HT1080 (cell line): ENCODE measurements at regions not wholly inside any gene's neighbourhood (a gene's known extent, or its start where the extent isn't known, plus 50 kb on each side); places are given as distances from the start of the nearest gene placed in this dataset.
"Not testable (repeated sequence)": the region's sequence is repeated elsewhere in the genome, so short reads cannot be mapped to it uniquely, and the experiment has no call there.

Experiments
- DNase-seq: peaks from one replicate; pipeline ENCODE4 v3.0.0-alpha.2; 2015; ENCODE audit warnings: low read depth

DNA sequence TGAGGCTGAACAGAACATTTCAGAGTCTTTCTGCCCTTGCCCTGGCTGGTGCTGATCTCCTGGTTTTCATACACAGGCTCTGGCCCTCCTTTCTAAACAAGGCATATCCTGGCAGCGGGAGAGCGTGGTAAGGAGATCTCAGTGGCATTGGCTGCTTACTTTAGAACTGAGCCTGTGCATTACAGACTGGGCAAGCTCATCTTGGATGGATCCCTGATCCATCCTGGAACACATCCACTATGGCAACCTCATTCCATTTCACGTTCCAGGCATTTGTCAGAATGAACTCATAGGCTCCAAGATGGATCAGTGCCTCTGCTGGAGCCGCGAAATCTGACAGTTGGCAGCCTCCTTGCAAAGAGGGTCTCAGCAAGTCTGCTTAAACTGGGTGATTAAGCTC is 224.5 kb upstream of the PELI2 start:
- DNase-seq: no peak

DNA sequence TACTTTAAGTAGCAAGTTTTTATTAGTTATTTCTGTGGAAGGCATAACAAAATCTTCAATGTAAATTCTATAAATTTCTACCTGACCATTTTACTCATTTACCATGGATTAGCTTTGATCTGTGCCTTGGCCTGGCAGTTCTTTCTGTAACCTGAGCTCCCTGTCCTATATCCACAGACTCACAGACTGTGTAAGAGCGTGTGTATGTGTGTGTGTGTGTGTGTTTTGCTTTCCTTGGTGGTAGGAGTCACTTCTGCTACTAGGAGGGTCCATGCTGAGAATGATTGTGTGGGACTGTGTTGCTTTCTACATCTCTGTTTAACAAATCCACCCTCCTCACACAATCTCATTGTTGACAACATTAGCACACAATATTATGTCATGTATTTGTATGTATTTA is 221.2 kb upstream of the PELI2 start:
- no peak for DNase-seq

DNA sequence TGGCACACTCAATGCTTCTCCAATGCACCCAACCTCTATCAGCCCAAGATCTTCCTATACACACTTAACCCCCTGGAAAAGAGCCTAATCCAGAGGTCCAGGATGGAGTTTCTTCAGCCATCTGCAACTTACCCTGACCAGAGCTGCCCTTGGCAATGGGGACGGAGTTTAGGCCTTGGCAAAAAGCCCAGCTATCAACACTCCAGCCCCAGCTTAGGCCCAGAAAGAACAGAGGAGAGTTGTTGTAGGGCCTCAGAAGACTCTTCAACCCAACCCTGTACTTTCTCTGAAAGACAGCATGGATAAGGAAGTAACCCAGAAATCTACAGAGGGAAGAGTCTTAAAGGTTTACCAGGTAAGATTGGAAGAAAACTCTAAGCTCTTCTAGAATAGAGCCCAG is 219.3 kb upstream of the PELI2 start:
- no peak for DNase-seq

DNA sequence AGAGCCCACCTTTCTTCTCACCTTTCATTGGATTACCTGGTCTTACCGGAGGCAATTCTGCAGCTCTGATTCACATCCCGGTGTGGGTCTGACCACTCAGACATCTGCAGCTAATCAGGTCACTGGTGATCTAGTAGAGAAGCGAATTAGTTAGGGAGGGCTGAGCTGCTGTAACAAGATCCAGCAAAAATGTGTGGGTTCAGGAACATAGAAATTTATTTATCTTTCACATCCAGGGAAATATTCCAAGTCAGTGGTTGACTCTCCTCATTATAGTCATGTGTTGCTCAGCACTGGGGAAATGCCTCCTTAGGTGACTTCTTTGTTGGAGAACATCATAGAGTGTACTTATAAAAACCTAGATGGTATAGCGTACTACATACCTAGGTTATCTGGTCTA is 218.7 kb upstream of the PELI2 start:
- no peak for DNase-seq

DNA sequence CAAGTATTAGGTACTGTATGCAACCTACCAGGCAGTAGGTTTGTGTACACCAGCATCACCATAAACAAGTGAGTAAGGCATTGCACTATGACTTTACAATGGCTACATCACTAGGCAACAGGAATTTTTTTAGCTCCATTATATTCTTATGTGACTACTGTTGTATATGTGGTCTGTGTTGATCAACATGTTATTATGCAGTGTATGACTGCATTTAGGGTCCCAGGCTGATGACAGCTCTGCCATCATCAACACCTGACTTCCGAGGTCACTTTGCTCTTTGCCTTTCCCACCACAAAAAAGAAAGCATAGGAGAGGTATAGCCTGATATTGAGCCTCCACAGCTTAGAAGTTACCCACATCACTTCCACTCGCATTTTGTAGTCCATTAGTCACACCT is 217.5 kb upstream of the PELI2 start:
- no peak for DNase-seq

DNA sequence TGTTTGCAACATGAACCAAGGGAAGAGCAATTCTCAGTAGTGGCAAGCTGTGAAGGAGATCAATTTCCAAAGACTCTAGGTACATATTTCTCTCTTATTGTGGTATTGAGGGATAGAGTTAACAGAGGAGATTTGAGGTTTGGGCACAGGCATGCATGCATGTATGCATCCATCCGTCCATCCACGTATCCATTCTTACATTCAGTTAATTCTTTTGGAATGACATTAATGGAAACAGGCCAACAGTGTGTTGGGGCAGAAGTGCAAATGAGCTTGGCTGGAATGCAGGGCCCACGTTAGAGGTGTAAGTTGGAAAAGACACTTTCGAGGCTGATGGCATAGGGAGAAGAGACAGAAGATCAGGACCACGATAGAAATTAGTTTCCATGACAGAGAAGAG is 216.9 kb upstream of the PELI2 start:
- DNase-seq: no peak

DNA sequence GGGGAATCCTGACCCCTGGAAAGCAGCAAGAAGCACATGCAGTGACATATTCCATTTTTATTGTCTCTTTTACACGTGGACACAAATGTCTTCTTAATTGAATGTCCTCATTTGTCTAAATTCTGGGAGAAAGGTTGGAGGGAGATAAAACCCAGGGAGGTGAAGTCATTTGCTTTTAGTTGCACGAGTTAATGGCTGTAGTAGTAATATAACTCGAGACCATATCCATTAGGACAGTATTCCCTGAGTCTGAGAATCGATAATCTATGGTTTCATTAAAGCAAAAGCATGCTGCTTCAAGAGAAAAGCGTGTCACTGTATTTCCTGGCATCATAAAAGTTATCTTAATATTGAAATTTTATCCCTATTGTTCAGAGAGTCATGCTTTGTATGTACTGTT is 216.0 kb upstream of the PELI2 start:
- no peak for DNase-seq

DNA sequence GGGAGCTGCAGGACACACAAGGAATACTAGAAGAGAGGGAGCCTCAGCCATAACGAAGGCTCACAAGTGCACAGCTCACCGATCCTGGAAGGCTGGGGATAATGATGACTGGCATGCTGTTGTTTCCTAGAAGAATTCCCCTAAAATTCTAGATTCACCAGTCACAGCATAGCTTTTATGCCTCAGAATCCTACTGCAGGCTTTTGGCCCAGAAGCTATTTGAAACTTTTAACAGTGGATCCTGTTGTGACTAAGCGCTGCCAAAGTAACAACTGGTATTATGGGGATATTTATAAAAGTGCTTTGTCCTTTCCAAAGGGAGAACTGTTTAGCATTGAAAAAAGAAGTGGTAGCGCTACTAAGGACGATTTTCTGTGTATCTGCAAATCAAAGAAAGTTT is 214.1 kb upstream of the PELI2 start:
- no peak for DNase-seq

DNA sequence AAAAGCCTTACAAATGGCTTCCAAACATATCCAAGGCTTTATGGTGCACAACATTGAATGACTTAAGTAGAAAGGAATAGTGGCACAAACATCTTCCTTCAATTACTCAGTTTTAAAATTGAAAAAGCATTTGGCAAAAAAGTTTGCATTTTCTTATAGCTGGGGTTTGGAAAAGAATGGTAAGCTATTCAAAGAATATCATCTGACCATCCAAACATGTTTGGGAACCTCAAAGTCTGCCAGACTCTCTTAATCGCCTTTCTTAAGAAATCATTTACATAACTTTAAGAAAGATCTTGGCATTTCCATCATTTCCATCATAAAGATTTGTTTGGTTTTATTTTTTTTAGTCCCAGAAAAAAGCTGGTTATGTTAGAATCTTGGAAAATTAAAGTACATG is 210.1 kb upstream of the PELI2 start:
- DNase-seq: no peak

DNA sequence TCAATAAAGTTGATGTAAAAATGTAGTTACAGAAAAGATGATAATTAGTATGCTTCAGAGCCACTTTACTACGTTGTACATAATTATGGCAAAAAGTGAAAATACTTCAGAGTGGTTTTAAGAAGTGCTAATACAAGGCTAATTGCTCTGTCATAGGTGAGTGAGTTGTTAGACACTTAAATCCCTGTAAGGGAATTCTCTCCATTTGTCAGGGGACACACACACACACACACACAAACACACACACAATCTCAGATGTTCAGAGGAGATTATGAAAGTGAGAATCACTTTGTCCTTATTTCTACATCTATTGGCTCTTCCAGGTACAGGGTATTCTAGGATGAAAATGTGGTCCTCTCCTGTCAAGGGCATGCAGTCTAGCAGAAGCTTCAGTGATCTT is 208.3 kb upstream of the PELI2 start:
- DNase-seq: no peak

DNA sequence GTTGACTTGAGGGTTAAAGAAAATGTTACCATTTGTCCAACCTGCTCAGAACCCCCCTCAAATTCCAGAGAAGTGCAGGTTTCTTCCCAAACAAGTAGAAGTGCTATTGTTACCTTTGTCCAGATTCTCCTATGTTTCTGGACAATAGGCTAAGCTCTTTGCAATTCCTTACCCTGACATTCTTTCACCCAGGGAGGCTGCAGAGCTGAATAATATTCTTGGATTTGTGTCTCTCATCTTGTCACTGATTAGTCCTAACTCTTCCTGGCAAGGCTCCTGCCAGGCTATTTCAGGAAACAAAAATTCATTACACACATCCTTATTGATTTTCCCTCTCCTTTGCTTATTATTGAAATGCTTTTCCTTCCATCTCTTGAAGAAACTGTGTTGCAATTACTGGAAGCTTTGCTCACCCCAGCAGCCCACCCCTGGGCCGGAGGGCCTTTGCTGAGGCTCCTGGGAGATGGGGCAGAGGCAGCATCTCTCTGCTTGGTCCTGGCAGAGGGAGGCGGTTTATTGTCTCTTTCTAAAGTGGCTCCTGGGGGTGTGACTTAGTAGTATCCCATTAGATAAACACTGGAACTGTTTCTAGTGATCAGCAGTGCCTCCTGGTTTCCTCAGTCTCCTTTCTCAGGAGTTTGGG is 207.5 kb upstream of the PELI2 start:
- no peak for DNase-seq

DNA sequence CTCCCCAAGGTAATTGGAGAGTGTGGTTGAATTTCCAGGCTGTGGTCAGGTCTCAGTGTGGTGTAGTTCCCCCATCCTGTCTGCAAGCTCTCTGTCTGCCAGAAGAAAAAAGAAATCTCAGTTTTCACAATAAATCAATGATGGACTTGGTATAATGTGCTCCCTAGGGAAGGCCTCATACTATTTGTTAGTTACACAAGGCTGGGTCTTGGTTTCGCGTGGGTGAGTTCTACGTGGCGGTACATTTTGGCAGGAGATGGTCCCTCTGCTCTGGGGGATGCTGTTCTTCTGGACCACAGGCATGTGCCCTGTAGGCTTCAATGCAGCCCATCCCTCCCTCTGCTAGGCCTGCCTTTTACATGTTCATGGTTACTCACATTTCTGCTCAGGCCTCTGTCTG is 206.4 kb upstream of the PELI2 start:
- no peak for DNase-seq

DNA sequence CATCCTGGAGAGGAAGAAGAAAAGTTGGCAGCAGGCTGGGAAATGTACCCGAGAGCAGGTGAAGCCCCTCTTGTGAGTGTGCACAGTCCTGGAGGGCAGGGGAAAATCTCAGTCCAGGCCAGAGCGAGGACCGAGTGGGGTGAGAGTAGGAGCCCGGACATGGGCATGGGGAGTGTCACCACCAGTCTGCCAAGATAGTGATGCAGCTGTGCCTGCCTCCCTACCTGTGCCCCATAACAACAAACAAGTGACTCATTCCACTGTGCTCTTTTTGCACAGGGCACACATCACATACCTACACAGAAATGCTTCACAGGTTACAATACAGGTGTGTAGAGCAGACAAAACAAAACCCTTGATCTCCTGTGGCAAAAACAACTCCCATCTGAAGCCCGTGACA is 205.9 kb upstream of the PELI2 start:
- no peak for DNase-seq

DNA sequence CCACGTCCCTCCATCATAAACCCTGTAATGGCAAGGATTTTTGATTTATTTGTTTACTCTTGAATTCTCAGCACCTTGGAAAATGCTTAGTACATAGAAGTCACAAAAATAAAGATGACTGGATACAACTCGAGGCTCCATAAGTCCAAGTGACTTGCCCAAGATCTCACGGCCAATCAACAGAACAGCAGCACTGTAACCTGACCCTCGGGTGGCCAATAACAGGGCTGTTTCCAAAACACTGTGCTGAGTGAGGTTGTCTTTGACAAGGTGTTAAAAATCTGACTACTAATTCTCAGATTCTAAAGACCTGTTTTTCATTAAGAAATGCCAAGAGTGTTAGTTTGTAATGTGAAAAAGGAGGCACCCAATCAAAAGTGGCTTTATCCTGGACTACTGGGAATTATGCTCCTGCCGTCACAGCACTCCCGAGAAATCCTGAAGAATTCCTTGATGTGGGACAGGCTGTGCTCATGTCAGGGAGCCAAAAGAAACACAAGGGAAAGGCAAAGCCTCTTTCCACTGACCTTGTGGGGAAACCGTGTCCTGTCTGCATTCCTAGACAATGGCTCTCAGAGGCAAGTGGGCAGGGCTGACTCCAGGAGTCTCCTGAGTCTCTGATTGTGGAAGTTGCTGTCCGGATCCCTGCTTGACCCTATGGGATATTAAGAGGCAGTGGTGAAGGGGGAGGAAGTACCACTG is 204.7 kb upstream of the PELI2 start:
- DNase-seq: peak; percentile 21

DNA sequence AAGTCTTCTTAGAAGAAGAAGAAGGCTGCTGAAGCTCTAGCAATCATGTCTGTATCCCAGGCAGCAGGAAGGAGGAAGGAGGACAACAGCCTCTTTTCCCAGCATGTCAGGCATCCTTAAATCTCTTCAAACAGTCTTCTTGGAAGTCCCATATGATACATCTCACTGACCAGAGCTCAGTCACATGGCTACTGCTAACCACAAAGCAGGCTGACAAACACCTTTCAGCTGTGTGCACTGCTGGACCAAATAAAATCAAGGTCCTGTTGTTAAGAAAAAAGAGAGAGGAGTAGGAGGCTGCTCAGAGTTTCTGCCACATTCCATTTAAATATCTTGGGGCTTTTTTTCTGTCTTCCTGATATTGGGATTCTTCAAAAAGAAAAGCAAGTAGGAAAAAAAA is 203.4 kb upstream of the PELI2 start:
- DNase-seq: no peak

DNA sequence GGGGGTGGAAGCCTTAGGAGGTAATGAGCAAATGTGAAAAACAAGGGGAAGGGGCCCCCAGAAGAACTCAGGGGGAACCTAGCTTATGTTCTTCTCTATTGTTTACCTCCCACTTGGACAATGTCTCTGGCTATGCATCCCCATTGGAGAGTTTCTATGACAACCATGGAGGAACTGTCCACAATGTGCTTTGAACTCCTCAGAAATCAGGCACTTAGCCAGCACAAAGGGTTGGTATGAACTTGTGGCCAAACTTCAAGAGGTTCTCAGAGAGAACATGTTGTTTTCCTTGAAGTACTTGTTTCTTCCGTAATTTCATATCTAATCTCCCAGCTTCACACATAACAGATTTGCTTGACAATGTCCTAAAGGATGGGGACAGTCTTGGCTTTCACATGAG is 202.8 kb upstream of the PELI2 start:
- DNase-seq: no peak

DNA sequence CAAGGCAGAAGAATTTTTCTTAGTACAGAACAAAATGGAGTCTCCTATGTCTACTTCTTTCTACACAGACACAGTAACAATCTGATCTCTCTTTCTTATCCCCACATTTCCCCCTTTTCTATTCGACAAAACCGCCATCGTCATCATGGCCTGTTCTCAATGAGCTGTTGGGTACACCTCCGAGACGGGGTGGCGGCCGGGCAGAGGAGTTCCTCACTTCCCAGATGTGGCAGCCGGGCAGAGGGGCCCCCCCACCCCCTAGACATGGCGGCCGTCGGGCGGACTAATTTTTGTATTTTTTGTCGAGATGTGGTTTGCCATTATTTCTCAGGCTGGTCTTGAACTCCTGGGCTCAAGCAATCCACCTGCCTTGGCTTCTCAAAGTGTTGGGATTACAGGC is 198.4 kb upstream of the PELI2 start:
- not testable (repeated sequence) for DNase-seq

DNA sequence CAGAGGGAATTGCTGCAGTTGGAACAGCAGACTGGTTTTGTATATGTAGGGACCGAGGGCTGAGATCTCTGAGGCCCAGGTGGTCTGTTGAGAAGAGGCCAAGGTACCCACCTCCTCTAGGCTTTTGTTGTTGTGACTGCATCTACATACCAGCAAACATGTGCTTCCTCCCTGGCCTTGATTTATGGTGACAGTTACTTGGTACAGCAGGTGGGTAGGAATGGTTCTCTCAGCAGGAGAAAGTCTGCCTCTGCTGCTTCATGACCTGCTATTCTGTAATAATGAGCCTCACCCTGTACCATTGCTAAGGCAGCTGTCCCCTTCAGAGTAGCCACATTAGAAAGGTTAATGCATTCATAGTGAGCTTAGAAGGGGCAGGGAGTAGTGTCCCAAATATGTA is 196.7 kb upstream of the PELI2 start:
- no peak for DNase-seq

DNA sequence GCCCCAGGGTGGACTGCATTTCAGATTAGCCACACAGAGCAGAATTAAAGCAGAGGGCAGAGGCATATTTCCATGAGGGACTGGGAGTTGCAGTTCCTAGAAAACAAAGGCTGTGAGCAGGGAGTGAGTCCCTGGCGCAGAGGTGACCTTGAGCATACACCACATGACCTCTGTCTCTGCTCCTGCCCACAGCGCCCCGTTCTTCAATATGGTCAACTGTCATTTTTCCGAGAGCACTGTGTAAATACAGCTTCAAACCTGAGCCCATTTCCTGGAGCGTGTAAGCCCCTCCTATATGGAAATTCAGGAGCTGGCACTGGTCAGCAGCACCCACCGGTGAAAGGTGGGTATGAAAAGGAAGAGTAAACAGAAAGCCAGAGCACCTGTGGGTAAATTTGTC is 192.2 kb upstream of the PELI2 start:
- no peak for DNase-seq

DNA sequence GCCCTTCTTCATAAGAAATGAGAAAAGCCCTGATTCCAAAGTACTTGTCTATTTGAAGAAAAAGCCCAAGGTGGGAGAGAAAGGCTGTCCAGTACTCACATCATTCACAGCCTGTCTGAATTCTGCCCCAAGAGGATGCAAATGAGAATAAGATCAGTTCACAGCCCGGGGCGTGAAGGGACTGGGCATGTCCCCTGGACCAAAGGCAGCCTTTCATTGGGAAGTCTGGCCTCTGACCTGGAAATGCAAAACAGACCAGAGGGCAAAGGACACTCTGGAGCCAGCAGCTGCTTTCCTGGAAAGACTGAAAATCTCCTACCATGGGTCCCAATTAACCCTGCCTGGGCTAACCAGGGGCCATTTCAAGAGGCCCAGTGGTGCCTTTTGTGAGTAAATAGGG is 191.2 kb upstream of the PELI2 start:
- no peak for DNase-seq

DNA sequence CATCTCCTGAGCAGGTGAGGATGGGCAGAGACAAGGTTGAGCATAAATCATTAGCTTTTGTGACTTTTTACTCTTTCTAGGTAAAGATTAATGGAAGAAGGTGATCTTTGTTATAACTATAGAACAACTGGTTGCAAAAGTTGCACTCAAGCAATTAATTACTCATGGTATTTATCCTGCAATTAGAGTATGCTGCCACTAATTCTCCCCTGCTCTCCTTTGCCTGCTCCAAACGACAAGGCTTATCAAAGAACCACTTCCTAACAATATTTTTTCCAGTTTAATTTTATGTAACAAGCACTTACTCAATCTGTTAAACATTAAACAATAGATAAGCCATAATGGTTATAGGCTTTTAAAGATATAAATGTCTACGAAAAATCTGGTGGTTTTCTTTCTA is 189.9 kb upstream of the PELI2 start:
- DNase-seq: no peak

DNA sequence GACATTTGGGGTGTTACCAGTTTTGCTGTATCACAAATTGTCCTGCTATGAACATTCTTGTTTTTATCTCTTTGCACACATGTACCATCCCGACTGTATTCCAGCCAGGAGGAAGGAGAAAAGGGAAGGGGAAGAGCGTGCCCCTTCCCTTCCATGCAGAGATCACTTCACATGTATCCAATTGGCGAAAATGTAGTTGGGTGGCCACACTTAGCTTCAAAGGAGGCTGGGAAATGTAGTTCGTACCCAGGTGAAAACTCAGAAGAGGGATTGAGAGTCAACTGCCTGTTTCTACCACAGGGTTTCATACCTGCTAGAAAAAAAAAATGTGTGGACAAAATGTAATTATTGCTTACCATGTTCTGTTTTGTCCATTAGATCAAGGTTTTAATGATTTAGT is 189.1 kb upstream of the PELI2 start:
- no peak for DNase-seq

DNA sequence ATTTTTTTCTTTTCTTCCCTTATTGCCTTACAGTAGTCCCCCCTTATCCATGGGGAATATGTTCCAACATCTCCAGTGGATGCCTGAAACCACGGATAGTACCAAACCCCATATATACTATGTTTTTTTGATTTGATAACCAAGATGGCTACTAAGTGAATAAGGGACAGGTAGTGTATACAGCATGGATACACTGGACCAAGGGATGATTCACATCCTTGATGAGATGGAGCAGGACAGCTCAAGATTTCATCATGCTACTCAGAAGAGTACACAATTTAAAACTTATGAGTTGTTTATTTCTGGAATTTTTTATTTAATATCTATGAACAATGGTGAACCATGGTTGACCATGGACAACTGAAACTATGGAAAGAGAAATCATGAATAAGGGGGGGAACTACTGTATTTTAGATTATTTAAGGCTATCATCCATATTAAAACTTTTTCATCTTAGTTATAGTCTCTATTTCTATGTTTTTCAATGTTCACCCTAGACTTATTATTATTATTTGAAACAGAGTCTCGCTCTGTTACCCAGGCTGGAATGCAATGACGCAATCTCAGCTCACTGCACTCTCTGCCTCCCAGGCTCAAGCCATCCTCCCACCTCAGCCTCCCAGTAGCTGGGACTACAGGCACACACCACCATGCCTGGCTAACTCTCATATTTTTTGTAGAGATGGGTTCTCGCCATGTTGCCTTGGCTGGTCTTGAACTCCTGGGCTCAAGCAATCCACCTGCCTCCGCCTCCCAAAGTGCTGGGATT is 188.0 kb upstream of the PELI2 start:
- no peak for DNase-seq
